Left ventricle myocardium inferior (tissue), 1 donor: ENCODE measurements at regions not wholly inside any gene's neighbourhood (a gene's known extent, or its start where the extent isn't known, plus 50 kb on each side); places are given as distances from the start of the nearest gene placed in this dataset.

Experiments
- DNase-seq: peaks from one replicate; pipeline ENCODE4 v3.0.0-alpha.2; 2020
- H3K27ac ChIP-seq: fragments of 200-600 bp; replicated peaks from 2 replicates; pipeline ENCODE4 v1.8.0; 2021
- H3K27me3 ChIP-seq: fragments of 200-600 bp; 2 replicates; pipeline ENCODE4 v1.8.0; 2021; ENCODE audit warnings: low read depth
- H3K36me3 ChIP-seq: fragments of 200-600 bp; 2 replicates; pipeline ENCODE4 v1.8.0; 2021
- H3K4me1 ChIP-seq: fragments of 200-600 bp; 2 replicates; pipeline ENCODE4 v1.8.0; 2021
- H3K4me3 ChIP-seq: fragments of 200-600 bp; 2 replicates; pipeline ENCODE4 v1.8.0; 2021; ENCODE audit warnings: mild to moderate bottlenecking, moderate library complexity
- H3K9me3 ChIP-seq: fragments of 200-600 bp; replicated peaks from 2 replicates; pipeline ENCODE4 v1.8.0; 2021
- CTCF ChIP-seq: fragments of 200-600 bp; IDR thresholded peaks from 2 replicates; pipeline ENCODE4 v1.8.0; 2021; ENCODE audit warnings: antibody characterized with exemption, mild to moderate bottlenecking, borderline replicate concordance
- intact Hi-C: fragments of 100-400 bp; cut with micrococcal nuclease; formaldehyde crosslinking; loops from one replicate; pipeline ENCODE4 v1.11.0; 2022
- donor health status: DM: no; HTN: yes; CAD: no; lungs with severe emphysema.

- Histone ChIP-seq H3K4me1 (no peaks in the 10 kb centered on the region), H3K27me3 (peaks cover 3% of the 10 kb centered on the region), H3K27ac (no peak overlapping the region), H3K4me3 (no peak overlapping the region), H3K36me3 (no peaks in the 10 kb centered on the region), H3K9me3 (no peaks in the 10 kb centered on the region)
- no peak for DNase-seq
- intact Hi-C loops, result no loop called here
- no peak for TF ChIP-seq CTCF
Observed at GRCh38 chr3:190172751-190173150, 52.1 kb upstream of the P3H2 start.
